ENCODE measurements at regions not wholly inside any gene's neighbourhood (a gene's known extent, or its start where the extent isn't known, plus 50 kb on each side); places are given as distances from the start of the nearest gene placed in this dataset.
A peak's percentile ranks its signal among the peaks of the same experiment; 100 is the strongest.

- no peak for DNase-seq
- Histone ChIP-seq H3K36me3 (no peaks in the 10 kb centered on the region), H3K27me3 (ENCODE audit: insufficient read depth, low read depth, severe bottlenecking) (no peaks in the 10 kb centered on the region), H3K9me3 (ENCODE audit: severe bottlenecking) (peaks cover 3% of the 10 kb centered on the region), H3K27ac (no peak overlapping the region), H3K4me3 (ENCODE audit: low read depth, low read length) (no peak overlapping the region)
- TF ChIP-seq CTCF (IDR thresholded peaks at IDR 0.05; ENCODE audit: low read depth, low read length) = no peak
Measured at GRCh38 chr12:132435486-132436187, 54.3 kb upstream of the FBRSL1 start.

- no peak for DNase-seq
- no peaks in the 10 kb centered on the region for H3K36me3 ChIP-seq
- TF ChIP-seq CTCF (IDR thresholded peaks at IDR 0.05; ENCODE audit: low read depth, low read length) = no peak
- H3K27ac ChIP-seq = no peak overlapping the region
- peaks cover 3% of the 10 kb centered on the region for H3K9me3 ChIP-seq (ENCODE audit: severe bottlenecking)
- H3K27me3 ChIP-seq (ENCODE audit: insufficient read depth, low read depth, severe bottlenecking) = no peaks in the 10 kb centered on the region
- no peak overlapping the region for H3K4me3 ChIP-seq (ENCODE audit: low read depth, low read length)
Measured at GRCh38 chr12:132433641-132434395, 56.1 kb upstream of the FBRSL1 start.

GRCh38 chr12:132432721-132433577 lies 57.0 kb upstream of the FBRSL1 start:
- TF ChIP-seq CTCF (IDR thresholded peaks at IDR 0.05; ENCODE audit: low read depth, low read length) = no peak
- H3K27me3 ChIP-seq (ENCODE audit: insufficient read depth, low read depth, severe bottlenecking) = no peaks in the 10 kb centered on the region
- no peak overlapping the region; the same call in none of the 2 replicates for H3K27ac ChIP-seq
- no peaks in the 10 kb centered on the region for H3K36me3 ChIP-seq
- H3K9me3 ChIP-seq (ENCODE audit: severe bottlenecking) = peaks cover 3% of the 10 kb centered on the region
- H3K4me3 ChIP-seq (ENCODE audit: low read depth, low read length) = no peak overlapping the region
- DNase-seq = no peak

GRCh38 chr12:132432126-132432705 lies 57.7 kb upstream of the FBRSL1 start:
- DNase-seq = no peak
- no peaks in the 10 kb centered on the region for H3K36me3 ChIP-seq
- peak overlapping the region; percentile 97 for H3K27ac ChIP-seq
- H3K27me3 ChIP-seq (ENCODE audit: insufficient read depth, low read depth, severe bottlenecking) = no peaks in the 10 kb centered on the region
- peaks cover 3% of the 10 kb centered on the region for H3K9me3 ChIP-seq (ENCODE audit: severe bottlenecking)
- no peak for TF ChIP-seq CTCF (IDR thresholded peaks at IDR 0.05; ENCODE audit: low read depth, low read length)
- H3K4me3 ChIP-seq (ENCODE audit: low read depth, low read length) = no peak overlapping the region

- H3K36me3 ChIP-seq = peaks cover 4% of the 10 kb centered on the region
- H3K9me3 ChIP-seq (ENCODE audit: severe bottlenecking) = peaks cover 5% of the 10 kb centered on the region
- no peaks in the 10 kb centered on the region for H3K27me3 ChIP-seq (ENCODE audit: insufficient read depth, low read depth, severe bottlenecking)
- DNase-seq = no peak
- peak overlapping the region; percentile 97 for H3K27ac ChIP-seq
- H3K4me3 ChIP-seq (ENCODE audit: low read depth, low read length) = no peak overlapping the region
- TF ChIP-seq CTCF (IDR thresholded peaks at IDR 0.05; ENCODE audit: low read depth, low read length) = no peak
Measured at GRCh38 chr12:132430838-132431774, 58.8 kb upstream of the FBRSL1 start.
